Nephron progenitor cell (in vitro differentiated cells): ENCODE measurements at regions not wholly inside any gene's neighbourhood (a gene's known extent, or its start where the extent isn't known, plus 50 kb on each side); places are given as distances from the start of the nearest gene placed in this dataset.

Experiments used
- DNase-seq: peaks from one replicate; pipeline ENCODE4 v3.0.0; 2021
- H3K27ac Mint-ChIP-seq: 2 replicates; pipeline ENCODE4 v1.8.0; 2021; ENCODE audit warnings: mild to moderate bottlenecking, moderate library complexity, mixed read lengths
- H3K27me3 Mint-ChIP-seq: 2 replicates; pipeline ENCODE4 v1.8.0; 2021; ENCODE audit warnings: mild to moderate bottlenecking, low read depth, mixed read lengths; ENCODE audit not compliant: poor library complexity
- H3K36me3 Mint-ChIP-seq: 2 replicates; pipeline ENCODE4 v1.8.0; 2021; ENCODE audit warnings: low read depth, mixed read lengths
- H3K4me1 Mint-ChIP-seq: 2 replicates; pipeline ENCODE4 v1.8.0; 2021; ENCODE audit warnings: mixed read lengths
- H3K4me3 Mint-ChIP-seq: 2 replicates; pipeline ENCODE4 v1.8.0; 2021; ENCODE audit warnings: mild to moderate bottlenecking, moderate library complexity, mixed read lengths
- H3K9me3 Mint-ChIP-seq: 2 replicates; pipeline ENCODE4 v1.8.0; 2021; ENCODE audit warnings: mild to moderate bottlenecking, moderate library complexity, mixed read lengths
- TF ChIP-seq, protein P1 (sequence below): fragments of 200-600 bp; sonication (generic); IDR thresholded peaks from 2 replicates; pipeline ENCODE4 v1.5.0; 2021; ENCODE audit warnings: antibody characterized with exemption

- Mint-ChIP-seq H3K4me3 (no peak overlapping the region), H3K9me3 (peaks cover 36% of the 10 kb centered on the region)
- no peak for DNase-seq
Observed at GRCh38 chr14:101176535-101177205, 273.1 kb upstream of the RTL1 start.

GRCh38 chr14:101177301-101177971 is 273.9 kb upstream of the RTL1 start:
- Mint-ChIP-seq H3K27ac (peak overlapping the region; percentile 75), H3K9me3 (peaks cover 29% of the 10 kb centered on the region), H3K4me1 (peaks cover 27% of the 10 kb centered on the region), H3K4me3 (no peak overlapping the region), H3K36me3 (peaks cover 4% of the 10 kb centered on the region), H3K27me3 (peaks cover 4% of the 10 kb centered on the region)
- TF ChIP-seq, protein P1, sequence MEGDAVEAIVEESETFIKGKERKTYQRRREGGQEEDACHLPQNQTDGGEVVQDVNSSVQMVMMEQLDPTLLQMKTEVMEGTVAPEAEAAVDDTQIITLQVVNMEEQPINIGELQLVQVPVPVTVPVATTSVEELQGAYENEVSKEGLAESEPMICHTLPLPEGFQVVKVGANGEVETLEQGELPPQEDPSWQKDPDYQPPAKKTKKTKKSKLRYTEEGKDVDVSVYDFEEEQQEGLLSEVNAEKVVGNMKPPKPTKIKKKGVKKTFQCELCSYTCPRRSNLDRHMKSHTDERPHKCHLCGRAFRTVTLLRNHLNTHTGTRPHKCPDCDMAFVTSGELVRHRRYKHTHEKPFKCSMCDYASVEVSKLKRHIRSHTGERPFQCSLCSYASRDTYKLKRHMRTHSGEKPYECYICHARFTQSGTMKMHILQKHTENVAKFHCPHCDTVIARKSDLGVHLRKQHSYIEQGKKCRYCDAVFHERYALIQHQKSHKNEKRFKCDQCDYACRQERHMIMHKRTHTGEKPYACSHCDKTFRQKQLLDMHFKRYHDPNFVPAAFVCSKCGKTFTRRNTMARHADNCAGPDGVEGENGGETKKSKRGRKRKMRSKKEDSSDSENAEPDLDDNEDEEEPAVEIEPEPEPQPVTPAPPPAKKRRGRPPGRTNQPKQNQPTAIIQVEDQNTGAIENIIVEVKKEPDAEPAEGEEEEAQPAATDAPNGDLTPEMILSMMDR = no peak
- DNase-seq = peak; percentile 40

More at GRCh38 chr14:101176535-101177205, 273.1 kb upstream of the RTL1 start:
- H3K27me3 Mint-ChIP-seq = peaks cover 7% of the 10 kb centered on the region
- peaks cover 4% of the 10 kb centered on the region for H3K36me3 Mint-ChIP-seq
- peaks cover 27% of the 10 kb centered on the region for H3K4me1 Mint-ChIP-seq
- TF ChIP-seq, protein P1 = no peak
- H3K27ac Mint-ChIP-seq = no peak overlapping the region

DNA sequence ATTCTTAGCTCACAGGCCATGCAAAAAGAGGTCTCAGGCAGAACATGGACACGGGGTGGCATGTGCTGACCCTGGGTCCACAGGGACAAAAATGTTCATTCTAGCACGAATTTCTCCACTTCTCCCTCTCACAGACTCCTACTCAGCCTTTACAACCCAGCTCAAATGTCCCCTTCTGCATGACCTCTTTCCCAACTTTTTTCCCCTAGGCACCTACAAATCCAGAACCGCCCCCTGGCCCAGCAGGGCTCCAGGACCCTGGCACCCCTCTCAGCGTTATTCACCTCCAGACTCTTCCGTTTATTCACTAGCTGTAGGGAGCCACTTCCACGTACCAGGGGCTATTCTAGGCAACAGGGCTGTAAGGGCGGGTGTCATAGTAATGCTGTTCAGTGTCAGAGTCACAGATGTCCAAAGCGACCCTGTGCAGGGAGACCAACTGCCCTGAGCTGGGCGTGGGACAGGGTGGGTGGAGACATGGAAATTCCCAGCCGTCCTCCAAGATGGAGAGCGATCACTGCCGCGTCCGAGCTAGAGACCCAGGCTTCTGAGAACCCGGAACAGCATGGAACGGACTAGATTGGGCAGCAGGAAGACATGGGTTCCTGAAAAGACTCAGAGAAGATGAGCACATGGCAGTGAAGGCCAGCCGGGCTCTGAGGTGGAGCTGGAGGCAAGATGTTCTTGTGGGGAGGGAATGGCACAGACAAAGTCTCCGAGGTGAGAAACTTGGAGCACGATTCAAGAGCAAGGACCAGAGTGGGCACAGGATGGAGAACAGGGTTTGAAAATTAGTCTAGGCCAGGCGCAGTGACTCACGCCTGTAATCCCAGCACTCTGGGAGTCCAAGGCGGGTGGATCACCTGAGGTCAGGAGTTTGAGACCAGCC is 274.9 kb upstream of the RTL1 start:
- H3K27me3 Mint-ChIP-seq = peaks cover 4% of the 10 kb centered on the region
- no peaks in the 10 kb centered on the region for H3K36me3 Mint-ChIP-seq
- peak overlapping the region; percentile 75 for H3K27ac Mint-ChIP-seq
- TF ChIP-seq, protein P1 = no peak
- peaks cover 20% of the 10 kb centered on the region for H3K9me3 Mint-ChIP-seq
- H3K4me3 Mint-ChIP-seq = peak overlapping the region; percentile 53
- peaks cover 27% of the 10 kb centered on the region for H3K4me1 Mint-ChIP-seq
- no peak for DNase-seq

DNA sequence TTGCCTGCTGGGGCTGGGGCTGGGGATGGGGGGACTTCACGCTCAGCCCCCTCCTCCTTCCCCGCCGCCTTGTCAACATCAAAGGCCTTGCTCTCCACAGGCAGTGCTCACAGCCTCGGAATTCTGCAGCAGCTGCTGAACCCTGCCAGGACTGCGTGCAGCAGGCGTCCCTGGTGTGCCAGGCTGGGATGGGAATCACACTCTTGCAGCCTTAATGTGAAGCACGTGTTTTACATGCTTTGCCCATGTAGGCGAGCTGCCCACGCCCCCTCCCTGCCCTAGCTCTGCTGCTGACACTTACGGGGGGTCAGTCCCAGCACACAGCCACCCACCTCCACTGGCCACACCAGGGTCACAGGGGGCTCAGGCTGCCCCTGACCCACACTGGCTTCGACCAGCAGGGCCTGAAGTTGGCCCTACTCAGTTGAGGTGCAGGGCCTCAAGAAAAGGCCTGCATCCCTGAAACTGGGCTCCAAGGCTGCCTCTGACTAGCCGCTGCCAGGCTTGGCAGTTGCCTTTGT is 276.2 kb upstream of the RTL1 start:
- TF ChIP-seq, protein P1 = no peak
- no peak for DNase-seq
- Mint-ChIP-seq H3K27me3 (peaks cover 9% of the 10 kb centered on the region), H3K4me1 (peaks cover 27% of the 10 kb centered on the region), H3K27ac (no peak overlapping the region), H3K9me3 (peaks cover 18% of the 10 kb centered on the region), H3K36me3 (no peaks in the 10 kb centered on the region), H3K4me3 (no peak overlapping the region)

GRCh38 chr14:101181446-101182313 is 278.2 kb upstream of the RTL1 start:
- H3K36me3 Mint-ChIP-seq = no peaks in the 10 kb centered on the region
- TF ChIP-seq, protein P1 = no peak
- peaks cover 27% of the 10 kb centered on the region for H3K4me1 Mint-ChIP-seq
- no peak for DNase-seq
- H3K4me3 Mint-ChIP-seq = no peak overlapping the region
- H3K27me3 Mint-ChIP-seq = peaks cover 14% of the 10 kb centered on the region
- H3K9me3 Mint-ChIP-seq = peaks cover 18% of the 10 kb centered on the region
- no peak overlapping the region for H3K27ac Mint-ChIP-seq
